IPS-18c (cell line): ENCODE measurements at regions not wholly inside any gene's neighbourhood (a gene's known extent, or its start where the extent isn't known, plus 50 kb on each side); places are given as distances from the start of the nearest gene placed in this dataset.
"Not testable (repeated sequence)": the region's sequence is repeated elsewhere in the genome, so short reads cannot be mapped to it uniquely, and the experiment has no call there.

ENCODE experiments used
- H3K4me3 ChIP-seq: 2 replicates; pipeline ENCODE4 v1.7.0; 2013; ENCODE audit warnings: low read depth, mild to moderate bottlenecking, low read length, moderate library complexity; ENCODE audit not compliant: insufficient read depth
- H3K9me3 ChIP-seq: one replicate; pipeline ENCODE4 v1.6.1; 2013; ENCODE audit warnings: mild to moderate bottlenecking, low read length, moderate library complexity; ENCODE audit not compliant: control insufficient read depth, insufficient read depth

- peaks cover 5% of the 10 kb centered on the region for H3K9me3 ChIP-seq
- H3K4me3 ChIP-seq: no peak overlapping the region
Measured at GRCh38 chrX:69431420-69431819, 72.7 kb upstream of the NALF2 start.

- H3K4me3 ChIP-seq: no peak overlapping the region
- H3K9me3 ChIP-seq: peaks cover 5% of the 10 kb centered on the region
Measured at GRCh38 chrX:69430785-69431184, 73.3 kb upstream of the NALF2 start.

- Histone ChIP-seq H3K4me3 (no peak overlapping the region), H3K9me3 (peaks cover 8% of the 10 kb centered on the region)
Measured at GRCh38 chrX:69429339-69430015, 74.6 kb upstream of the NALF2 start.

GRCh38 chrX:69428216-69428615 is 75.9 kb upstream of the NALF2 start:
- Histone ChIP-seq H3K9me3 (peaks cover 8% of the 10 kb centered on the region), H3K4me3 (no peak overlapping the region)

GRCh38 chrX:69424910-69425309 is 79.2 kb upstream of the NALF2 start:
- Histone ChIP-seq H3K4me3 (no peak overlapping the region), H3K9me3 (peaks cover 8% of the 10 kb centered on the region)

GRCh38 chrX:69424161-69424560 is 80.0 kb upstream of the NALF2 start:
- Histone ChIP-seq H3K9me3 (peaks cover 8% of the 10 kb centered on the region), H3K4me3 (no peak overlapping the region)

- not testable (repeated sequence) for H3K4me3 ChIP-seq, H3K9me3 ChIP-seq
Measured at GRCh38 chrX:69422208-69422607, 81.9 kb upstream of the NALF2 start.

GRCh38 chrX:69415698-69416097 is 88.4 kb upstream of the NALF2 start:
- Histone ChIP-seq H3K9me3 (peaks cover 6% of the 10 kb centered on the region), H3K4me3 (no peak overlapping the region)

GRCh38 chrX:69412661-69413060 is 91.5 kb upstream of the NALF2 start:
- Histone ChIP-seq H3K9me3 (no peaks in the 10 kb centered on the region), H3K4me3 (no peak overlapping the region)

- Histone ChIP-seq H3K9me3 (peaks cover 6% of the 10 kb centered on the region), H3K4me3 (no peak overlapping the region)
Measured at GRCh38 chrX:69398881-69399280, 105.2 kb upstream of the NALF2 start.

- H3K4me3 ChIP-seq: no peak overlapping the region
- peaks cover 6% of the 10 kb centered on the region for H3K9me3 ChIP-seq
Measured at GRCh38 chrX:69396916-69397315, 107.2 kb upstream of the NALF2 start.

- H3K4me3 ChIP-seq: no peak overlapping the region
- H3K9me3 ChIP-seq: peaks cover 6% of the 10 kb centered on the region
Measured at GRCh38 chrX:69395306-69395705, 108.8 kb upstream of the NALF2 start.

- Histone ChIP-seq H3K9me3 (peaks cover 6% of the 10 kb centered on the region), H3K4me3 (no peak overlapping the region)
Measured at GRCh38 chrX:69389101-69389501, 115.0 kb upstream of the NALF2 start.

GRCh38 chrX:69388526-69388925 is 115.6 kb upstream of the NALF2 start:
- Histone ChIP-seq H3K4me3 (no peak overlapping the region), H3K9me3 (peaks cover 9% of the 10 kb centered on the region)

- Histone ChIP-seq H3K9me3 (peaks cover 10% of the 10 kb centered on the region), H3K4me3 (no peak overlapping the region)
Measured at GRCh38 chrX:69387567-69388487, 116.3 kb upstream of the NALF2 start.

GRCh38 chrX:69386681-69387080 is 117.4 kb upstream of the NALF2 start:
- Histone ChIP-seq H3K4me3 (no peak overlapping the region), H3K9me3 (peaks cover 10% of the 10 kb centered on the region)

GRCh38 chrX:69379412-69379811 is 124.7 kb upstream of the NALF2 start:
- no peak overlapping the region for H3K4me3 ChIP-seq
- H3K9me3 ChIP-seq: peaks cover 7% of the 10 kb centered on the region

GRCh38 chrX:69374569-69374968 is 129.6 kb upstream of the NALF2 start:
- Histone ChIP-seq H3K4me3 (no peak overlapping the region), H3K9me3 (peaks cover 15% of the 10 kb centered on the region)
